ENCODE measurements at regions not wholly inside any gene's neighbourhood (a gene's known extent, or its start where the extent isn't known, plus 50 kb on each side); places are given as distances from the start of the nearest gene placed in this dataset.

DNA sequence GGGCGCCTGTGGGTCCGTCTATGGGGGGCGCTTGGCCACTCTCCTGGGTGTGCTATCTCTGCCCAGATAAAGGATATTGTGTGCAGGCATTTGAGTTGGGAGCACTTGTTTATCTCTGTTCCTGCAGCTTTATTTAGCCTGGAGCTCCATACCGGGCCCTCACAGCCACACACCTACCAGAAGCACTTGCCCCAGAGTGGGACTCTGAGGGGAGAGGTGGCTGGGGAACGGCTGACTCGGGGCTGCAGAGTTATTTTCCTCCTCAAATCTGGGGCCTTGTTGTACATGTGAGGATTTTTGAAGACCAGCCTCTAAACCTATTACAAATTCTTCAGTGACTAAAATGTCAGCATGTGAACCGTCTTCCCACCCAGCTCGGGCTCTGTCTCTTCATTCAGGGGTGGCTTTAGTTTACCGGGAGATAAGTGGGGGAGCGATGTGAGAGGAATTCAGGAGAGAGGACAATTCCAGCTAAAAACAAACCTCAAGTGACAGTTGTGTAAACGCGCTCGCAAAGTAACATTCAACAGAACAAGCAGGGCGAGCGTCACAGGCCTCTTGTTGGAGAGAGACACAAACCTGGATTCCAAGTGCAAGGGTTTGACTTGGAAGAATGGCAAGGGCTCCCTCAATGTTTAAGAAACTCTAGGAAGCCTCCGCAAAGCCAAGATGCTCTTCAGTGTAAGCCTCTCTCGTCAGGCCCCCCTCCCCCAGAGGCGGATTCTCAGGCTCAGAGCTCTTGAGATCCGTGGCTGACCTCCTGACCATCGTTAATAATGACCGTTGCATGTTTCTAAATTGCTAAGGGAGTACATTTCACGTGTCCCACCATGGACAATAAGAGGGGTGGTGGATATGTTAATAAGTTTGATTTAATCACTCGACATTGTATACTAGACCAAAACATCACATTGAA is 548.9 kb downstream of the QKI start:
- H3K4me3 ChIP-seq (ENCODE audit: control insufficient read depth, low read depth, low read length), result no peak overlapping the region
- TF ChIP-seq, protein P1, sequence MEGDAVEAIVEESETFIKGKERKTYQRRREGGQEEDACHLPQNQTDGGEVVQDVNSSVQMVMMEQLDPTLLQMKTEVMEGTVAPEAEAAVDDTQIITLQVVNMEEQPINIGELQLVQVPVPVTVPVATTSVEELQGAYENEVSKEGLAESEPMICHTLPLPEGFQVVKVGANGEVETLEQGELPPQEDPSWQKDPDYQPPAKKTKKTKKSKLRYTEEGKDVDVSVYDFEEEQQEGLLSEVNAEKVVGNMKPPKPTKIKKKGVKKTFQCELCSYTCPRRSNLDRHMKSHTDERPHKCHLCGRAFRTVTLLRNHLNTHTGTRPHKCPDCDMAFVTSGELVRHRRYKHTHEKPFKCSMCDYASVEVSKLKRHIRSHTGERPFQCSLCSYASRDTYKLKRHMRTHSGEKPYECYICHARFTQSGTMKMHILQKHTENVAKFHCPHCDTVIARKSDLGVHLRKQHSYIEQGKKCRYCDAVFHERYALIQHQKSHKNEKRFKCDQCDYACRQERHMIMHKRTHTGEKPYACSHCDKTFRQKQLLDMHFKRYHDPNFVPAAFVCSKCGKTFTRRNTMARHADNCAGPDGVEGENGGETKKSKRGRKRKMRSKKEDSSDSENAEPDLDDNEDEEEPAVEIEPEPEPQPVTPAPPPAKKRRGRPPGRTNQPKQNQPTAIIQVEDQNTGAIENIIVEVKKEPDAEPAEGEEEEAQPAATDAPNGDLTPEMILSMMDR (IDR thresholded peaks at IDR 0.05; ENCODE audit: control insufficient read depth, insufficient read depth, low read depth, low read length, missing control alignments), result no peak
- no peak for DNase-seq (ENCODE audit: low read depth)

DNA sequence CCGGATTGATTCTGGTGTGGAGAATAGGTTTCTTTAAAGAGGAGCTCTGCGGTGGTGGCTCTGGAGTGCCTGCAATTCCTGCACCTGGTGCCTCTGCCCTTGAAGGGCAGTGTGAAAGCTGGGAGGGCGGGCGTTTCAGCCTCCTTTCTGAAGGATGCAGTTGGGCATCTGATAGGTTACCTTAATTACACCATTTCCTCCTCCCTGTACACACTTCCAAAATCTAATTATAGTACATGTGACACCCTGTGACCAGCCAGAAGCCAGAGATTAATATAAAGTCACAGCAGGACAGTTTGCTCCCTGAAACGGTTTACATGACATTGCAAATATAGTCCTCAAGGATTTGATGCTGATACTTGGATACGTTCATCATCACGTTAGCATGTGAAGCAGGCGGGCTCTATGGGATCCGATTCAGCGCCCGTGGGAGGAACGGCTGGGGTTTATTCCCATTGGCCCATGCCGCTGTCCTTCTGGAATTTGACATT is 548.2 kb downstream of the QKI start:
- H3K4me3 ChIP-seq (ENCODE audit: control insufficient read depth, low read depth, low read length), result no peak overlapping the region
- TF ChIP-seq, protein P1 (IDR thresholded peaks at IDR 0.05; ENCODE audit: control insufficient read depth, insufficient read depth, low read depth, low read length, missing control alignments), result no peak
- no peak for DNase-seq (ENCODE audit: low read depth)

DNA sequence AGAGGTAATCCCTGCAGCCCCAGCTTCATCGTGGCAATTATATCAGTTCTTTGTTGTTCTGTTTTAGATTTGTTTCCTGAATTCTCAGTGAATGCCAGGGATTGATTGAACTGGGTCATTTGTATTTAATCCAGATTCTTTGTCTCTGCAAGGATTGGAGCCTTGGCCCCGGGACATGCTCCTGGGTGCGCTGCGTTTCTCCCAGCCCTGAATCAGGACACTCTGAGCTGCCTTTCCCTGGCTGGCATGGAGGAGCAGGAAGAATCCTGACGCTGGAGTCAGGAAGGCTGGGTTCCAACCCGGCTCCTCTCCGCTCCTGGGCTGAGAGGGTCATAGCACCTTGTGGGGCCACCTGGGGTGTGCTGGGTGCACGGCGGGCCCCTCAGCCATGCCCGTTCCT is 545.6 kb downstream of the QKI start:
- no peak overlapping the region for H3K4me3 ChIP-seq (ENCODE audit: control insufficient read depth, low read depth, low read length)
- DNase-seq (ENCODE audit: low read depth), result no peak
- TF ChIP-seq, protein P1 (IDR thresholded peaks at IDR 0.05; ENCODE audit: control insufficient read depth, insufficient read depth, low read depth, low read length, missing control alignments), result no peak

DNA sequence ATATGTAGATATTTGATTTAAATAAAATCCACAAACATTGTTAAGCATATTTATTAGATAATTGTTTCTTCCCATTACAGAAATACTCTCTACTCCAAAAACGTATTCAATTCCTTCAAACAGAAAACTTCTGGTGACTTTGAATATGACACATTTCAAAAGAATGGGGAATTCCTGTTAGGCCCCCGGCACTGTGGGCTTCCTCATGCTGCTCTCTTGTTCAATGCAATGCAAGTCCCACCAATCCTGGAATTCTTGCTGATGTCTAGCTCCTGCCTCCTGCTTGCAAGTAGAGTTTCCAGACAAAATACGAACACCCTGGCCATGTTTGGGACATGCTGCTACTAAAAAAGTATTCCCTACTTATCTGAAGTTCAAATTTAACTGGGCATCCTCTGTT is 544.1 kb downstream of the QKI start:
- TF ChIP-seq, protein P1 (IDR thresholded peaks at IDR 0.05; ENCODE audit: control insufficient read depth, insufficient read depth, low read depth, low read length, missing control alignments), result no peak
- no peak overlapping the region for H3K4me3 ChIP-seq (ENCODE audit: control insufficient read depth, low read depth, low read length)
- DNase-seq (ENCODE audit: low read depth), result no peak

DNA sequence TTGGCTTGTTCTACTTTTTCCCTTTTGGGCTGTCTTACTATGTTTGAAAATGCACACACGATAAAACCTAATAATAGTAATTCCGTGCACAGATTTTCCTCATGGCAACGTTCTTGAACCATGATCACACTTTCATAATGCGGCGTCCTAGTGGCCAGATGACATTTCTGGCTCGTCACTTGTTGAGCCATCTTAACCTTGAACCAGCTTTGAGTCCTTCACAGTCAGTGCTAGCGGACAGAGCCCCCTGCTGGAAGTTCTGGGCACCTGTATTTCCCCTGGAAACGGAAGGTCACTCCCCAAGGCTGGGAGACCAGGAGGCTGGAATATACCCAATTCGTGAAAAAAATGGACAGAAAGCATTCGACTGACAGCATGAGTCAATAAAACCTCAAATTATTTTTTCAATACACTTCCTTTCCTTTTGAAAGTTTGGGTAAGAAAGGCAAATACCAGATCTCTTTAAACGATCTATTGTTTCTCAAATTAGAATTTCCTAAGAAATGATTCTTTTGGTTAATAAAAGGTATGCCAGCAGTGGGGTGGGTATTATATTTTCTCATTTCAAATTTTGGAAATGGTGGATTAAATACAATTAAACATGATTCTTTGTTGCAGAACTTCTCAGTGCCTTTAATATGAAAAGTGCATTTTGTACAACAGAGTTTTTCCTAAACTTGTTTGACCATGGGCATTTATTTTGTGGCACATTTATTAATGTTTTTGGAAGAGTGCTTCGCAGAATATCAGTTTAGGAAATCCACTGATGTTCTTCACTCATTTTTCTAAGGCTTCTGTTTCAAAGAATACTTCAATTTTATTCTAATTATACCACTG is 542.3 kb downstream of the QKI start:
- TF ChIP-seq, protein P1 (IDR thresholded peaks at IDR 0.05; ENCODE audit: control insufficient read depth, insufficient read depth, low read depth, low read length, missing control alignments), result peak; percentile 91
- no peak overlapping the region for H3K4me3 ChIP-seq (ENCODE audit: control insufficient read depth, low read depth, low read length)
- DNase-seq (ENCODE audit: low read depth), result peak; percentile 21

DNA sequence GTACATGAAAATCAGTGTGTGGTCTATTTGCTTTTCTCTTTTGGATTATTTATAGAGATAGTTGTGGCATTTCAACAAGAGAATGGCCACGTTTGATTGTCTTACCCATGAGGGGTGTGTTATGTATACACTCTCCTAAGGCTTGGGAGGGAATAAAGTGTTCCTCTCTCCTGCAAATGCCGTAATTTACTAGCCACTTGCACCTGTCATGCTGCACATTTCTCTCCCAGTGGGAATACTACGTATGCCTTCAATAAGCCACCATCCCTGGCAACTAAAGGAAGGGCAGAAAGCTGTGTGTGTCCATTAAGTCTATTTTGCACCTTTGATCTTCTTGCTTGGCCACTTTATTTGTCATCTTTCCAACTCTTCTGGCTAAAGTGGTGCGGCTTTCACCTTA is 541.2 kb downstream of the QKI start:
- no peak overlapping the region for H3K4me3 ChIP-seq (ENCODE audit: control insufficient read depth, low read depth, low read length)
- no peak for DNase-seq (ENCODE audit: low read depth)
- TF ChIP-seq, protein P1 (IDR thresholded peaks at IDR 0.05; ENCODE audit: control insufficient read depth, insufficient read depth, low read depth, low read length, missing control alignments), result no peak

All from AG09309 (cell line).